Suprapubic skin (tissue), 4 donors: ENCODE measurements at regions not wholly inside any gene's neighbourhood (a gene's known extent, or its start where the extent isn't known, plus 50 kb on each side); places are given as distances from the start of the nearest gene placed in this dataset.
A peak's percentile ranks its signal among the peaks of the same experiment; 100 is the strongest.

ENCODE experiments used
- DNase-seq, 2 donors: peaks; one replicate each; pipeline ENCODE4 v3.0.0-alpha.2; 2019; ENCODE audit warnings: low spot score in 2 of 2
- H3K27ac ChIP-seq: fragments of 200-600 bp; sonication (generic); one replicate; pipeline ENCODE4 v1.5.1; 2019
- H3K27me3 ChIP-seq: fragments of 200-600 bp; sonication (generic); one replicate; pipeline ENCODE4 v1.5.1; 2019
- H3K36me3 ChIP-seq: fragments of 200-600 bp; sonication (generic); one replicate; pipeline ENCODE4 v1.5.1; 2019
- H3K4me1 ChIP-seq: fragments of 200-600 bp; sonication (generic); one replicate; pipeline ENCODE4 v1.5.1; 2019
- H3K4me3 ChIP-seq: fragments of 200-600 bp; sonication (generic); one replicate; pipeline ENCODE4 v1.5.1; 2019; ENCODE audit warnings: mild to moderate bottlenecking
- H3K9me3 ChIP-seq: fragments of 200-600 bp; sonication (generic); one replicate; pipeline ENCODE4 v1.5.1; 2019
- CTCF ChIP-seq, 2 donors: fragments of 200-600 bp in 1 of 2; fragments of 450-650 bp in 1 of 2; sonication (generic) in 1 of 2; IDR thresholded peaks; one replicate each; pipeline ENCODE4 v1.5.1; 2016 to 2019; ENCODE audit warnings: antibody characterized with exemption in 2 of 2, mild to moderate bottlenecking in 1 of 2, moderate library complexity in 1 of 2
- EP300 ChIP-seq: sonication (generic); formaldehyde crosslinking; IDR thresholded peaks from one replicate; pipeline ENCODE4 v1.6.1; 2017; ENCODE audit warnings: antibody characterized with exemption
- POLR2A ChIP-seq, 2 donors: fragments of 450-650 bp; IDR thresholded peaks; one replicate each; pipeline ENCODE4 v1.6.1; 2017; ENCODE audit warnings: antibody characterized with exemption in 2 of 2, mild to moderate bottlenecking in 2 of 2, moderate library complexity in 2 of 2
- POLR2AphosphoS5 ChIP-seq, 3 donors: sonication (generic); formaldehyde crosslinking; IDR thresholded peaks; one replicate each; pipeline ENCODE4 v1.6.1; 2017; ENCODE audit warnings: antibody characterized with exemption in 3 of 3
- WGBS: methylation state at CpG from one replicate; pipeline ENCODE4 v1.1.5; 2018; 5-methylcytosine and 5-hydroxymethylcytosine counted together

- DNase-seq: peak in 1 of 2 donors; percentile 63
- TF ChIP-seq CTCF (IDR thresholded peaks at IDR 0.05) (peak; percentile 19 to 39), POLR2AphosphoS5 (IDR thresholded peaks at IDR 0.05) (no peak)
Measured at GRCh38 chr2:118763797-118764196, 83.7 kb downstream of the EN1 start.

DNA sequence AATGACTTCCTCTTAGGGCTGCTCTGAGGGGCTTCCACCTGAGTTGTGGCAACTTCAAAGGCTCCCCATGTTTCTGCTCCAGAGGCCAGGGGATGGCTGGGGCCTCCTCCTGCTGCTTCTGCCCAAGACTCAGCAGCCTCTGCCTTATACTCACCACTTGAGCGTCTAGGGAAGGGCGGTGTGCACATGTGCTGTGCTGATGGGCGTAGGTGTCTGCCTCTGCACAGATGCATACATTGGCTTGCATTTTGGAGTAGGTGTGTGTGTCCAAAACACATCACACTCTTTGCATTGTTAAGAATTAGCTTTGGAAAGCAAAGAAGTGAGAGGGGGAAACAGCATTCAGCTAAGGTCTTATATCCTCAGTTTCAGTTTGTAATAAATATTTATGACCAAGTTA lies 85.2 kb downstream of the EN1 start:
- Histone ChIP-seq H3K9me3 (no peaks in the 10 kb centered on the region), H3K27ac (no peak overlapping the region), H3K36me3 (no peaks in the 10 kb centered on the region), H3K4me1 (no peaks in the 10 kb centered on the region), H3K27me3 (no peaks in the 10 kb centered on the region), H3K4me3 (no peak overlapping the region)
- no peak for TF ChIP-seq POLR2A (IDR thresholded peaks at IDR 0.05)
- TF ChIP-seq POLR2AphosphoS5 (IDR thresholded peaks at IDR 0.05): no peak
- no peak for TF ChIP-seq EP300
- DNase-seq: no peak
- 89% methylated on average over 3 of the region's 3 CpGs for WGBS

More at GRCh38 chr2:118763797-118764196, 83.7 kb downstream of the EN1 start:
- WGBS: 37% methylated on average over 12 of the region's 12 CpGs
- no peaks in the 10 kb centered on the region for H3K27me3 ChIP-seq
- no peaks in the 10 kb centered on the region for H3K9me3 ChIP-seq
- no peaks in the 10 kb centered on the region for H3K36me3 ChIP-seq
- no peaks in the 10 kb centered on the region for H3K4me1 ChIP-seq
- H3K4me3 ChIP-seq: no peak overlapping the region
- H3K27ac ChIP-seq: no peak overlapping the region

GRCh38 chr2:118761771-118762170 lies 85.7 kb downstream of the EN1 start:
- Histone ChIP-seq H3K4me1 (no peaks in the 10 kb centered on the region), H3K36me3 (no peaks in the 10 kb centered on the region), H3K9me3 (no peaks in the 10 kb centered on the region), H3K27me3 (no peaks in the 10 kb centered on the region), H3K4me3 (no peak overlapping the region), H3K27ac (no peak overlapping the region)
- TF ChIP-seq POLR2A (IDR thresholded peaks at IDR 0.05) (no peak), EP300 (no peak), POLR2AphosphoS5 (IDR thresholded peaks at IDR 0.05) (no peak), CTCF (IDR thresholded peaks at IDR 0.05) (no peak)
- WGBS: 66% methylated on average over 6 of the region's 6 CpGs
- DNase-seq: no peak

- no peak for TF ChIP-seq CTCF (IDR thresholded peaks at IDR 0.05)
- TF ChIP-seq POLR2A (IDR thresholded peaks at IDR 0.05): no peak
- TF ChIP-seq EP300: no peak
- no peak for TF ChIP-seq POLR2AphosphoS5 (IDR thresholded peaks at IDR 0.05)
- 54% methylated on average over 2 of the region's 2 CpGs for WGBS
Measured at GRCh38 chr2:118755901-118756300, 91.5 kb downstream of the EN1 start.

GRCh38 chr2:118755384-118755783 lies 92.1 kb downstream of the EN1 start:
- peaks cover 3% of the 10 kb centered on the region for H3K27me3 ChIP-seq
- 52% methylated on average over 2 of the region's 2 CpGs for WGBS
- H3K36me3 ChIP-seq: no peaks in the 10 kb centered on the region
- H3K27ac ChIP-seq: no peak overlapping the region
- DNase-seq: no peak
- no peak overlapping the region for H3K4me3 ChIP-seq
- peaks cover 4% of the 10 kb centered on the region for H3K4me1 ChIP-seq
- TF ChIP-seq EP300 (no peak), POLR2AphosphoS5 (IDR thresholded peaks at IDR 0.05) (no peak), CTCF (IDR thresholded peaks at IDR 0.05) (no peak), POLR2A (IDR thresholded peaks at IDR 0.05) (no peak)
- no peaks in the 10 kb centered on the region for H3K9me3 ChIP-seq

More at GRCh38 chr2:118755901-118756300, 91.5 kb downstream of the EN1 start:
- Histone ChIP-seq H3K27me3 (peaks cover 3% of the 10 kb centered on the region), H3K4me1 (peaks cover 2% of the 10 kb centered on the region), H3K9me3 (no peaks in the 10 kb centered on the region), H3K4me3 (no peak overlapping the region), H3K36me3 (no peaks in the 10 kb centered on the region), H3K27ac (no peak overlapping the region)
- no peak for DNase-seq
